ENCODE measurements at regions not wholly inside any gene's neighbourhood (a gene's known extent, or its start where the extent isn't known, plus 50 kb on each side); places are given as distances from the start of the nearest gene placed in this dataset.

DNA sequence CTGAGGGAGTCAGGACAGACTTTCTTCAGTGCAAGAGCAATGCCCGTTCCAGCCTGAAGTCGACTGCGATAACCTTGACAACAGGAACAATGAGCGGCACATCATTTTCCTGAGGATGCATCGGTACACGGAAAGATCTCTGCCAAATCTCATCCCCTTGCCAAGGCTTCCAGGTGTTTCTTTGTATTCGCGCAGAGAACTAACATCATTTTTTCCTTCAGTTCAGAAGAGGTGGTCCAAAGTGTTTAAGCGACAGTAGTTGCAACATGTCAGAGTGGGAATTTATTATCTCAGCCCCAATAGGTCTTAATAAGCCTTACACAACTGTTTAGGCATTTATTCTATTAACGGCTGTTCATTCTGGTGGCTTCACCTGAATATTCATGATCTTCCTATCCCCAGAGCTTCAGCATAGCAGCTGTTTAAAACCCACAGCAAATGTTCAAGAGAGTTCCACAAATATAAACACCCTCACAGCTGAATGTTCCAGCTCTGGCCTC lies 129.7 kb upstream of the NFIA start (continued):
- no peak for TF ChIP-seq POU6F1 (CRISPR knock-in tag; IDR thresholded peaks at IDR 0.05; ENCODE audit: borderline replicate concordance, low read depth)
- no peak for TF ChIP-seq ZFP30 (CRISPR knock-in tag; IDR thresholded peaks at IDR 0.05)
- TF ChIP-seq ZNF565 (CRISPR knock-in tag; conservative IDR thresholded peaks at IDR 0.05; ENCODE audit: low read depth) = no peak
- no peak for TF ChIP-seq PPARA (CRISPR knock-in tag; IDR thresholded peaks at IDR 0.05; ENCODE audit: borderline replicate concordance)
- TF ChIP-seq ZC3H10 (CRISPR knock-in tag; IDR thresholded peaks at IDR 0.05) = no peak
- no peak for TF ChIP-seq ISL1 (CRISPR knock-in tag; IDR thresholded peaks at IDR 0.05)
- no peak for TF ChIP-seq TCF4 (CRISPR knock-in tag; IDR thresholded peaks at IDR 0.05; ENCODE audit: borderline replicate concordance)
- no peak for TF ChIP-seq ESRRG (CRISPR knock-in tag; IDR thresholded peaks at IDR 0.05)
- TF ChIP-seq CSDC2 (CRISPR knock-in tag; IDR thresholded peaks at IDR 0.05) = no peak
- TF ChIP-seq BACH2 (CRISPR knock-in tag; IDR thresholded peaks at IDR 0.05; ENCODE audit: borderline replicate concordance) = no peak
- TF ChIP-seq SNAI2 (CRISPR knock-in tag; IDR thresholded peaks at IDR 0.05) = no peak
- TF ChIP-seq ARNTL (CRISPR knock-in tag; IDR thresholded peaks at IDR 0.05; ENCODE audit: borderline replicate concordance, low read depth) = no peak

GRCh38 chr1:60950224-60951063 lies 131.9 kb upstream of the NFIA start:
- ATAC-seq = no peak
- TF ChIP-seq ZNF70 (CRISPR knock-in tag; IDR thresholded peaks at IDR 0.05) (no peak), ISL1 (CRISPR knock-in tag; IDR thresholded peaks at IDR 0.05) (no peak), GLIS3 (CRISPR knock-in tag; IDR thresholded peaks at IDR 0.05) (no peak), ZNF565 (CRISPR knock-in tag; conservative IDR thresholded peaks at IDR 0.05; ENCODE audit: low read depth) (no peak), PPARA (CRISPR knock-in tag; IDR thresholded peaks at IDR 0.05; ENCODE audit: borderline replicate concordance) (no peak), TOX (CRISPR knock-in tag; IDR thresholded peaks at IDR 0.05; ENCODE audit: borderline replicate concordance) (no peak)

GRCh38 chr1:60949826-60950197 lies 132.5 kb upstream of the NFIA start:
- TF ChIP-seq ESRRG (CRISPR knock-in tag; IDR thresholded peaks at IDR 0.05) (no peak), CSRNP3 (CRISPR knock-in tag; IDR thresholded peaks at IDR 0.05) (no peak), ZC3H10 (CRISPR knock-in tag; IDR thresholded peaks at IDR 0.05) (no peak), ZNF8 (CRISPR knock-in tag; IDR thresholded peaks at IDR 0.05) (no peak), POU6F1 (CRISPR knock-in tag; IDR thresholded peaks at IDR 0.05; ENCODE audit: borderline replicate concordance, low read depth) (no peak), TOX (CRISPR knock-in tag; IDR thresholded peaks at IDR 0.05; ENCODE audit: borderline replicate concordance) (no peak), ARNTL (CRISPR knock-in tag; IDR thresholded peaks at IDR 0.05; ENCODE audit: borderline replicate concordance, low read depth) (no peak), OSR1 (CRISPR knock-in tag; IDR thresholded peaks at IDR 0.05) (no peak), ZFP3 (CRISPR knock-in tag; IDR thresholded peaks at IDR 0.05) (no peak), CSDC2 (CRISPR knock-in tag; IDR thresholded peaks at IDR 0.05) (no peak), TCF4 (CRISPR knock-in tag; IDR thresholded peaks at IDR 0.05; ENCODE audit: borderline replicate concordance) (no peak), PPARA (CRISPR knock-in tag; IDR thresholded peaks at IDR 0.05; ENCODE audit: borderline replicate concordance) (no peak), SNAI2 (CRISPR knock-in tag; IDR thresholded peaks at IDR 0.05) (no peak), ZFP30 (CRISPR knock-in tag; IDR thresholded peaks at IDR 0.05) (no peak)
- TF ChIP-seq, protein P1, sequence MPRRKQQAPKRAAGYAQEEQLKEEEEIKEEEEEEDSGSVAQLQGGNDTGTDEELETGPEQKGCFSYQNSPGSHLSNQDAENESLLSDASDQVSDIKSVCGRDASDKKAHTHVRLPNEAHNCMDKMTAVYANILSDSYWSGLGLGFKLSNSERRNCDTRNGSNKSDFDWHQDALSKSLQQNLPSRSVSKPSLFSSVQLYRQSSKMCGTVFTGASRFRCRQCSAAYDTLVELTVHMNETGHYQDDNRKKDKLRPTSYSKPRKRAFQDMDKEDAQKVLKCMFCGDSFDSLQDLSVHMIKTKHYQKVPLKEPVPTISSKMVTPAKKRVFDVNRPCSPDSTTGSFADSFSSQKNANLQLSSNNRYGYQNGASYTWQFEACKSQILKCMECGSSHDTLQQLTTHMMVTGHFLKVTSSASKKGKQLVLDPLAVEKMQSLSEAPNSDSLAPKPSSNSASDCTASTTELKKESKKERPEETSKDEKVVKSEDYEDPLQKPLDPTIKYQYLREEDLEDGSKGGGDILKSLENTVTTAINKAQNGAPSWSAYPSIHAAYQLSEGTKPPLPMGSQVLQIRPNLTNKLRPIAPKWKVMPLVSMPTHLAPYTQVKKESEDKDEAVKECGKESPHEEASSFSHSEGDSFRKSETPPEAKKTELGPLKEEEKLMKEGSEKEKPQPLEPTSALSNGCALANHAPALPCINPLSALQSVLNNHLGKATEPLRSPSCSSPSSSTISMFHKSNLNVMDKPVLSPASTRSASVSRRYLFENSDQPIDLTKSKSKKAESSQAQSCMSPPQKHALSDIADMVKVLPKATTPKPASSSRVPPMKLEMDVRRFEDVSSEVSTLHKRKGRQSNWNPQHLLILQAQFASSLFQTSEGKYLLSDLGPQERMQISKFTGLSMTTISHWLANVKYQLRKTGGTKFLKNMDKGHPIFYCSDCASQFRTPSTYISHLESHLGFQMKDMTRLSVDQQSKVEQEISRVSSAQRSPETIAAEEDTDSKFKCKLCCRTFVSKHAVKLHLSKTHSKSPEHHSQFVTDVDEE (CRISPR knock-in tag; IDR thresholded peaks at IDR 0.05) = no peak
- TF ChIP-seq, protein P2, sequence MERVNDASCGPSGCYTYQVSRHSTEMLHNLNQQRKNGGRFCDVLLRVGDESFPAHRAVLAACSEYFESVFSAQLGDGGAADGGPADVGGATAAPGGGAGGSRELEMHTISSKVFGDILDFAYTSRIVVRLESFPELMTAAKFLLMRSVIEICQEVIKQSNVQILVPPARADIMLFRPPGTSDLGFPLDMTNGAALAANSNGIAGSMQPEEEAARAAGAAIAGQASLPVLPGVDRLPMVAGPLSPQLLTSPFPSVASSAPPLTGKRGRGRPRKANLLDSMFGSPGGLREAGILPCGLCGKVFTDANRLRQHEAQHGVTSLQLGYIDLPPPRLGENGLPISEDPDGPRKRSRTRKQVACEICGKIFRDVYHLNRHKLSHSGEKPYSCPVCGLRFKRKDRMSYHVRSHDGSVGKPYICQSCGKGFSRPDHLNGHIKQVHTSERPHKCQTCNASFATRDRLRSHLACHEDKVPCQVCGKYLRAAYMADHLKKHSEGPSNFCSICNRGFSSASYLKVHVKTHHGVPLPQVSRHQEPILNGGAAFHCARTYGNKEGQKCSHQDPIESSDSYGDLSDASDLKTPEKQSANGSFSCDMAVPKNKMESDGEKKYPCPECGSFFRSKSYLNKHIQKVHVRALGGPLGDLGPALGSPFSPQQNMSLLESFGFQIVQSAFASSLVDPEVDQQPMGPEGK (CRISPR knock-in tag; IDR thresholded peaks at IDR 0.05; ENCODE audit: borderline replicate concordance) = no peak
- ATAC-seq = no peak
